Fibroblast of lung (primary cell): ENCODE measurements at regions not wholly inside any gene's neighbourhood (a gene's known extent, or its start where the extent isn't known, plus 50 kb on each side); places are given as distances from the start of the nearest gene placed in this dataset.

Experiments used
- DNase-seq, 2 donors: peaks; one replicate each; pipeline versions ENCODE4 v3.0.0 to v3.0.0-alpha.2; 2010; ENCODE audit warnings: low read depth in 2 of 2
- H2AFZ ChIP-seq: 2 replicates; pipeline ENCODE4 v1.5.1; 2012; ENCODE audit warnings: low read length, control low read depth, inconsistent platforms
- H3K27ac ChIP-seq: 2 replicates; pipeline ENCODE4 v1.5.1; 2011; ENCODE audit warnings: low read length, control low read depth; ENCODE audit not compliant: insufficient read depth
- H3K27me3 ChIP-seq: 2 replicates; pipeline ENCODE4 v1.5.1; 2011; ENCODE audit warnings: mild to moderate bottlenecking, low read length; ENCODE audit not compliant: control insufficient read depth, insufficient read depth
- H3K36me3 ChIP-seq: 2 replicates; pipeline ENCODE4 v1.5.1; 2011; ENCODE audit warnings: low read length; ENCODE audit not compliant: control insufficient read depth, insufficient read depth
- H3K4me1 ChIP-seq: 2 replicates; pipeline ENCODE4 v1.5.1; 2011; ENCODE audit warnings: low read length; ENCODE audit not compliant: control insufficient read depth, insufficient read depth; ENCODE audit errors: extremely low read depth
- H3K4me2 ChIP-seq: 2 replicates; pipeline ENCODE4 v1.5.1; 2011; ENCODE audit warnings: low read length, control low read depth; ENCODE audit not compliant: insufficient read depth; ENCODE audit errors: extremely low read depth
- H3K4me3 ChIP-seq, 4 experiments: fragments of 200-600 bp in 1 of 4; sonication (generic) in 1 of 4; replicated peaks in 1 of 4; 2 replicates each; pipeline ENCODE4 v1.5.1; 2011 to 2016; ENCODE audit warnings: low read length in 4 of 4, low read depth in 3 of 4, mild to moderate bottlenecking in 3 of 4, control low read depth in 2 of 4, inconsistent platforms in 1 of 4, mixed read lengths in 1 of 4; ENCODE audit not compliant: insufficient read depth in 1 of 4; ENCODE audit errors: control extremely low read depth in 1 of 4
- H3K79me2 ChIP-seq: 2 replicates; pipeline ENCODE4 v1.5.1; 2012; ENCODE audit warnings: mild to moderate bottlenecking, low read length, inconsistent platforms; ENCODE audit not compliant: control insufficient read depth, insufficient read depth
- H3K9ac ChIP-seq: 2 replicates; pipeline ENCODE4 v1.5.1; 2011; ENCODE audit warnings: mild to moderate bottlenecking, low read length, control low read depth; ENCODE audit not compliant: insufficient read depth
- H3K9me3 ChIP-seq: 2 replicates; pipeline ENCODE4 v1.5.1; 2012; ENCODE audit warnings: low read depth, low read length; ENCODE audit not compliant: control insufficient read depth, insufficient read depth
- H4K20me1 ChIP-seq: 2 replicates; pipeline ENCODE4 v1.5.1; 2011; ENCODE audit warnings: low read length; ENCODE audit not compliant: control insufficient read depth, insufficient read depth; ENCODE audit errors: extremely low read depth
- CTCF ChIP-seq, 2 donors: IDR thresholded peaks in 1 of 2; conservative IDR thresholded peaks in 1 of 2; 1 replicate in 1 of 2; 2 replicates in 1 of 2; pipeline ENCODE4 v1.5.1; 2011 to 2012; ENCODE audit warnings: low read length in 2 of 2, control low read depth in 1 of 2, inconsistent platforms in 1 of 2, low read depth in 1 of 2, mild to moderate bottlenecking in 1 of 2
- EZH2 ChIP-seq: IDR thresholded peaks from 2 replicates; pipeline ENCODE4 v1.5.1; 2012; ENCODE audit warnings: low read length, control low read depth, mild to moderate bottlenecking; ENCODE audit errors: missing control alignments

- no peak overlapping the region for H3K27ac ChIP-seq
- H3K9ac ChIP-seq = no peak overlapping the region
- no peak overlapping the region for H3K4me2 ChIP-seq
- H4K20me1 ChIP-seq = no peaks in the 10 kb centered on the region
- no peaks in the 10 kb centered on the region for H3K27me3 ChIP-seq
- TF ChIP-seq CTCF (conservative IDR thresholded peaks at IDR 0.05 in 1 of 2, IDR thresholded peaks at IDR 0.05 in 1 of 2; ENCODE audit: low read depth in 1 of 2, low read length in 2 of 2) (no peak), EZH2 (no peak)
- H2AFZ ChIP-seq = no peak overlapping the region
- H3K36me3 ChIP-seq = no peaks in the 10 kb centered on the region
- no peaks in the 10 kb centered on the region for H3K9me3 ChIP-seq
- DNase-seq = no peak
- no peaks in the 10 kb centered on the region for H3K4me1 ChIP-seq
- no peak overlapping the region for H3K4me3 ChIP-seq
- no peaks in the 10 kb centered on the region for H3K79me2 ChIP-seq
These were observed 378.8 kb upstream of the PRMT6 start for GRCh38 chr1:106677721-106678120.

- Histone ChIP-seq H3K9ac (no peak overlapping the region), H3K27me3 (no peaks in the 10 kb centered on the region), H3K4me3 (no peak overlapping the region), H3K9me3 (no peaks in the 10 kb centered on the region), H4K20me1 (no peaks in the 10 kb centered on the region), H3K4me1 (no peaks in the 10 kb centered on the region), H3K4me2 (no peak overlapping the region), H3K79me2 (no peaks in the 10 kb centered on the region), H2AFZ (no peak overlapping the region), H3K27ac (no peak overlapping the region), H3K36me3 (no peaks in the 10 kb centered on the region)
- no peak for TF ChIP-seq EZH2
- TF ChIP-seq CTCF (conservative IDR thresholded peaks at IDR 0.05 in 1 of 2, IDR thresholded peaks at IDR 0.05 in 1 of 2; ENCODE audit: low read depth in 1 of 2, low read length in 2 of 2) = no peak
- DNase-seq = no peak
These were observed 378.0 kb upstream of the PRMT6 start for GRCh38 chr1:106678279-106679050.

GRCh38 chr1:106680216-106680615, 376.3 kb upstream of the PRMT6 start:
- DNase-seq = no peak
- H3K4me2 ChIP-seq = no peak overlapping the region
- H3K36me3 ChIP-seq = no peaks in the 10 kb centered on the region
- no peak overlapping the region for H2AFZ ChIP-seq
- no peak overlapping the region for H3K27ac ChIP-seq
- H3K9me3 ChIP-seq = no peaks in the 10 kb centered on the region
- no peak overlapping the region for H3K9ac ChIP-seq
- H3K4me1 ChIP-seq = no peaks in the 10 kb centered on the region
- no peak for TF ChIP-seq CTCF (conservative IDR thresholded peaks at IDR 0.05 in 1 of 2, IDR thresholded peaks at IDR 0.05 in 1 of 2; ENCODE audit: low read depth in 1 of 2, low read length in 2 of 2)
- no peak for TF ChIP-seq EZH2
- H3K79me2 ChIP-seq = no peaks in the 10 kb centered on the region
- no peaks in the 10 kb centered on the region for H4K20me1 ChIP-seq
- no peaks in the 10 kb centered on the region for H3K27me3 ChIP-seq
- no peak overlapping the region for H3K4me3 ChIP-seq
